H1 (cell line): ENCODE measurements at regions not wholly inside any gene's neighbourhood (a gene's known extent, or its start where the extent isn't known, plus 50 kb on each side); places are given as distances from the start of the nearest gene placed in this dataset.

Experiments
- CEBPB ChIP-seq: IDR thresholded peaks from 2 replicates; pipeline ENCODE4 v1.6.1; 2012; ENCODE audit warnings: low read depth, low read length
- JUN ChIP-seq: IDR thresholded peaks from 2 replicates; pipeline ENCODE4 v1.6.1; 2011; ENCODE audit warnings: low read depth, mild to moderate bottlenecking, improper control_type of control experiment, low read length
- PHF8 ChIP-seq: fragments of 200-600 bp; sonication (generic); conservative IDR thresholded peaks from 2 replicates; pipeline ENCODE4 v1.7.1; 2012; ENCODE audit warnings: low read depth, mild to moderate bottlenecking, inconsistent platforms, low read length, moderate library complexity
- TF ChIP-seq, protein P1 (sequence below), 3 experiments: IDR thresholded peaks; 1 replicate in 2 of 3; 2 replicates in 1 of 3; pipeline versions ENCODE4 v1.5.1 to v1.6.1; 2011; ENCODE audit warnings: low read length in 3 of 3, mild to moderate bottlenecking in 3 of 3, inconsistent platforms in 2 of 3, low read depth in 1 of 3, moderate library complexity in 1 of 3; ENCODE audit not compliant: insufficient read depth in 1 of 3; ENCODE audit errors: control extremely low read depth in 1 of 3

DNA sequence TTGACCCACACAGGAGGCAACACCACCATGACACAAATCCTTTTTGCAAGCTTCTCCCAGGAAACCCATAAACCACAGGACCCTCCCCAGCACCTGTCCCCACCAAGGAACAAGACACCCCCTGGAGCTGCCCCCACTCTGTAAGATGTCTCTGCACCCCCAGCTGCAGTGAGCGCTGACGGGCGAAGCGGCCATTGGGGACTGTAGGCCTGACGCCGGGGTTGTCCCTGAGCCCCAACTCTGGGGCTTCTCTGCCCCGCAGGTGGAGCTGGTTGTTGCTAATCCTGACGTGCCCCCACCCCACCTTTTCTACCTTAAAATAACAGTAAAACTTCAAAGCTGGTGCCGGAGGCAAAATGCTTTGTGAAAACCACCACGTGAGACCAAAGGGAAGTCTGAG lies 94.7 kb upstream of the PPP2R2D start:
- TF ChIP-seq CEBPB (no peak), JUN (no peak), PHF8 (no peak)
- TF ChIP-seq, protein P1, sequence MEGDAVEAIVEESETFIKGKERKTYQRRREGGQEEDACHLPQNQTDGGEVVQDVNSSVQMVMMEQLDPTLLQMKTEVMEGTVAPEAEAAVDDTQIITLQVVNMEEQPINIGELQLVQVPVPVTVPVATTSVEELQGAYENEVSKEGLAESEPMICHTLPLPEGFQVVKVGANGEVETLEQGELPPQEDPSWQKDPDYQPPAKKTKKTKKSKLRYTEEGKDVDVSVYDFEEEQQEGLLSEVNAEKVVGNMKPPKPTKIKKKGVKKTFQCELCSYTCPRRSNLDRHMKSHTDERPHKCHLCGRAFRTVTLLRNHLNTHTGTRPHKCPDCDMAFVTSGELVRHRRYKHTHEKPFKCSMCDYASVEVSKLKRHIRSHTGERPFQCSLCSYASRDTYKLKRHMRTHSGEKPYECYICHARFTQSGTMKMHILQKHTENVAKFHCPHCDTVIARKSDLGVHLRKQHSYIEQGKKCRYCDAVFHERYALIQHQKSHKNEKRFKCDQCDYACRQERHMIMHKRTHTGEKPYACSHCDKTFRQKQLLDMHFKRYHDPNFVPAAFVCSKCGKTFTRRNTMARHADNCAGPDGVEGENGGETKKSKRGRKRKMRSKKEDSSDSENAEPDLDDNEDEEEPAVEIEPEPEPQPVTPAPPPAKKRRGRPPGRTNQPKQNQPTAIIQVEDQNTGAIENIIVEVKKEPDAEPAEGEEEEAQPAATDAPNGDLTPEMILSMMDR (IDR thresholded peaks at IDR 0.05; ENCODE audit: control extremely low read depth in 1 of 3, insufficient read depth in 1 of 3, low read depth in 1 of 3, low read length in 3 of 3) = no peak
